GM12891 (cell line): ENCODE measurements at regions not wholly inside any gene's neighbourhood (a gene's known extent, or its start where the extent isn't known, plus 50 kb on each side); places are given as distances from the start of the nearest gene placed in this dataset.

Source experiments
- POLR2A ChIP-seq: IDR thresholded peaks from 2 replicates; pipeline ENCODE4 v1.6.1; 2011; ENCODE audit warnings: low read depth, low read length, control low read depth
- POLR2AphosphoS5 ChIP-seq: IDR thresholded peaks from 2 replicates; pipeline ENCODE4 v1.6.1; 2011; ENCODE audit warnings: low read depth, low read length, control low read depth
- POU2F2 ChIP-seq: IDR thresholded peaks from 2 replicates; pipeline ENCODE4 v1.6.1; 2011; ENCODE audit warnings: low read depth, mild to moderate bottlenecking, control low read depth, low read length, moderate library complexity
- TAF1 ChIP-seq: IDR thresholded peaks from 2 replicates; pipeline ENCODE4 v1.6.1; 2011; ENCODE audit warnings: low read depth, low read length, control low read depth

DNA sequence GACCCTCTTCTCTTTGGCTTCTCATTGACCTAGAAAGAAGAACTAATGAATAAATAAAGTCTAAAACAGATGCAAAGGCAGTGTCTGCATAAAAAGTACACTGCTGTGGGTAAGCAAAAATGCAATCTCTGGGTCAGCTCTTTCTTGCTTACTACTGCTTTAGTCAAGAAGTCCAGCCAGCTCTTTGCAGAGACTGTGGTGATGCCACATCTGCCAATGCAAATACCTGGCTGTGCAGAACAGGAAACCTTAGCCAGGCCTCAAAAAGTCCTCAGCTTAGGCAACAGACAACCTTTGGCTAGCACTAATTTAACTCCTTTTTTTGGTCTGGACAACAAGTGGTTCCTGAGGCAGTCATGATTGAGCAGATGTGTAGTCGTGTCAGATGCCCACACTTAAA is 73.6 kb upstream of the RND3 start:
- TF ChIP-seq POLR2A (no peak), POLR2AphosphoS5 (no peak), POU2F2 (no peak), TAF1 (no peak)
